Loucy (cell line): ENCODE measurements at regions not wholly inside any gene's neighbourhood (a gene's known extent, or its start where the extent isn't known, plus 50 kb on each side); places are given as distances from the start of the nearest gene placed in this dataset.

ENCODE experiments used
- H2AFZ ChIP-seq: fragments of 200-600 bp; sonication (generic); 2 replicates; pipeline ENCODE4 v1.6.0; 2016; ENCODE audit warnings: antibody characterized with exemption, mild to moderate bottlenecking, low read length, moderate library complexity
- H3F3A ChIP-seq: fragments of 200-600 bp; 2 replicates; pipeline ENCODE4 v1.6.0; 2016; ENCODE audit warnings: antibody characterized with exemption, low read depth, mild to moderate bottlenecking
- H3K27me3 ChIP-seq: fragments of 200-600 bp; sonication (generic); 2 replicates; pipeline ENCODE4 v1.6.1; 2014; ENCODE audit warnings: low read length, mild to moderate bottlenecking; ENCODE audit not compliant: insufficient read depth, poor library complexity, severe bottlenecking
- H3K36me3 ChIP-seq: fragments of 200-600 bp; sonication (generic); 2 replicates; pipeline ENCODE4 v1.6.1; 2016; ENCODE audit warnings: low read length; ENCODE audit not compliant: insufficient read depth
- H3K4me1 ChIP-seq: fragments of 200-600 bp; sonication (generic); 2 replicates; pipeline ENCODE4 v1.5.1; 2014; ENCODE audit warnings: low read length, mild to moderate bottlenecking; ENCODE audit not compliant: insufficient read depth, poor library complexity, severe bottlenecking
- H3K4me2 ChIP-seq: fragments of 200-600 bp; sonication (generic); 2 replicates; pipeline ENCODE4 v1.6.0; 2014; ENCODE audit warnings: antibody characterized with exemption, low read length, low read depth, mild to moderate bottlenecking; ENCODE audit not compliant: poor library complexity, severe bottlenecking
- H3K4me3 ChIP-seq: fragments of 200-600 bp; sonication (generic); 2 replicates; pipeline ENCODE4 v1.5.1; 2014; ENCODE audit warnings: low read length, mild to moderate bottlenecking, mixed read lengths; ENCODE audit not compliant: poor library complexity, severe bottlenecking
- H3K79me2 ChIP-seq: fragments of 200-600 bp; sonication (generic); 2 replicates; pipeline ENCODE4 v1.6.1; 2014; ENCODE audit warnings: low read length; ENCODE audit not compliant: insufficient read depth
- H3K9ac ChIP-seq: fragments of 200-600 bp; sonication (generic); 2 replicates; pipeline ENCODE4 v1.6.0; 2014; ENCODE audit warnings: mild to moderate bottlenecking, low read depth, low read length, moderate library complexity; ENCODE audit not compliant: poor library complexity, severe bottlenecking
- H3K9me2 ChIP-seq: fragments of 200-600 bp; sonication (generic); replicated peaks from 2 replicates; pipeline ENCODE4 v1.6.1; 2016; ENCODE audit warnings: low read depth, low read length, mixed read lengths
- H3K9me3 ChIP-seq: fragments of 200-600 bp; sonication (generic); 2 replicates; pipeline ENCODE4 v1.6.1; 2014; ENCODE audit warnings: mild to moderate bottlenecking, antibody characterized with exemption, low read length, low read depth; ENCODE audit not compliant: insufficient read depth
- H4K20me1 ChIP-seq: fragments of 200-600 bp; sonication (generic); 2 replicates; pipeline ENCODE4 v1.6.0; 2014; ENCODE audit warnings: antibody characterized with exemption, low read length, mild to moderate bottlenecking; ENCODE audit not compliant: insufficient read depth, poor library complexity, severe bottlenecking
- EZH2phosphoT487 ChIP-seq: fragments of 200-600 bp; IDR thresholded peaks from 2 replicates; pipeline ENCODE4 v1.6.1; 2018; ENCODE audit warnings: antibody characterized with exemption, mild to moderate bottlenecking, moderate library complexity, borderline replicate concordance
- TF ChIP-seq, protein P1 (sequence below): fragments of 200-600 bp; sonication (generic); conservative IDR thresholded peaks from 2 replicates; pipeline ENCODE4 v1.5.1; 2014; ENCODE audit warnings: mild to moderate bottlenecking, antibody characterized with exemption, low read length

GRCh38 chr2:23041443-23041842, 343.5 kb upstream of the KLHL29 start:
- Histone ChIP-seq H3K9me2 (no peaks in the 10 kb centered on the region), H3K27me3 (no peaks in the 10 kb centered on the region), H3K4me1 (no peaks in the 10 kb centered on the region), H3K36me3 (no peaks in the 10 kb centered on the region), H3K4me2 (no peak overlapping the region), H4K20me1 (no peaks in the 10 kb centered on the region), H3K4me3 (no peak overlapping the region), H3K9ac (no peak overlapping the region), H3K79me2 (no peaks in the 10 kb centered on the region), H2AFZ (no peak overlapping the region), H3F3A (no peaks in the 10 kb centered on the region), H3K9me3 (no peaks in the 10 kb centered on the region)
- TF ChIP-seq EZH2phosphoT487 = no peak

- no peak overlapping the region for H3K4me3 ChIP-seq
- H3K27me3 ChIP-seq = no peaks in the 10 kb centered on the region
- H3K36me3 ChIP-seq = no peaks in the 10 kb centered on the region
- no peak overlapping the region for H3K4me2 ChIP-seq
- H3F3A ChIP-seq = no peaks in the 10 kb centered on the region
- H3K9me3 ChIP-seq = no peaks in the 10 kb centered on the region
- H2AFZ ChIP-seq = no peak overlapping the region
- H3K9ac ChIP-seq = no peak overlapping the region
- no peaks in the 10 kb centered on the region for H3K79me2 ChIP-seq
- H3K9me2 ChIP-seq = no peaks in the 10 kb centered on the region
- H3K4me1 ChIP-seq = no peaks in the 10 kb centered on the region
- TF ChIP-seq, protein P1, sequence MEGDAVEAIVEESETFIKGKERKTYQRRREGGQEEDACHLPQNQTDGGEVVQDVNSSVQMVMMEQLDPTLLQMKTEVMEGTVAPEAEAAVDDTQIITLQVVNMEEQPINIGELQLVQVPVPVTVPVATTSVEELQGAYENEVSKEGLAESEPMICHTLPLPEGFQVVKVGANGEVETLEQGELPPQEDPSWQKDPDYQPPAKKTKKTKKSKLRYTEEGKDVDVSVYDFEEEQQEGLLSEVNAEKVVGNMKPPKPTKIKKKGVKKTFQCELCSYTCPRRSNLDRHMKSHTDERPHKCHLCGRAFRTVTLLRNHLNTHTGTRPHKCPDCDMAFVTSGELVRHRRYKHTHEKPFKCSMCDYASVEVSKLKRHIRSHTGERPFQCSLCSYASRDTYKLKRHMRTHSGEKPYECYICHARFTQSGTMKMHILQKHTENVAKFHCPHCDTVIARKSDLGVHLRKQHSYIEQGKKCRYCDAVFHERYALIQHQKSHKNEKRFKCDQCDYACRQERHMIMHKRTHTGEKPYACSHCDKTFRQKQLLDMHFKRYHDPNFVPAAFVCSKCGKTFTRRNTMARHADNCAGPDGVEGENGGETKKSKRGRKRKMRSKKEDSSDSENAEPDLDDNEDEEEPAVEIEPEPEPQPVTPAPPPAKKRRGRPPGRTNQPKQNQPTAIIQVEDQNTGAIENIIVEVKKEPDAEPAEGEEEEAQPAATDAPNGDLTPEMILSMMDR = no peak
- no peak for TF ChIP-seq EZH2phosphoT487
- H4K20me1 ChIP-seq = no peaks in the 10 kb centered on the region
These were observed 342.6 kb upstream of the KLHL29 start for GRCh38 chr2:23042216-23042906.

DNA sequence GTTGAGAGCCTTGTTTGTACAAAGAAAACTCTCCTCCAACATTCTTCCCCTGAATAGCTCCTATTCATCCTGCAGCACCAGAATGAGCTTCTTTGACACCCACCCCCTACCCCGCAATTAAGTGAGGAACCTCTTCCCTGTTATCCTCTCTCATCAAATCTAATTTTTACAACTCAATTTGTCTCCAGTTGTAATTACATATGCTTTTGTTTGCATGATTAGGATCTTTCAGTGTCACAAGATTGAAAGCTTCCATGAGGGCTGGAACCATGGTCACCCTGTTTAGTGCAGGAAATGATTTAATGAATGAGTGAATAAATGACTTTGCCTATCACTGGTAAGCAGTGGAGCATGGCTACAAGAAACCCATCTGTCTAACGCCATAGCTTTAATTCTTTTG, 334.6 kb upstream of the KLHL29 start:
- Histone ChIP-seq H3K4me2 (no peak overlapping the region), H3K36me3 (no peaks in the 10 kb centered on the region), H3K79me2 (no peaks in the 10 kb centered on the region), H3K4me3 (no peak overlapping the region), H3K9ac (no peak overlapping the region), H4K20me1 (no peaks in the 10 kb centered on the region), H3K9me2 (no peaks in the 10 kb centered on the region), H3K4me1 (no peaks in the 10 kb centered on the region), H3K27me3 (no peaks in the 10 kb centered on the region), H3F3A (no peaks in the 10 kb centered on the region), H3K9me3 (no peaks in the 10 kb centered on the region), H2AFZ (no peak overlapping the region)
- TF ChIP-seq, protein P1 = no peak
- TF ChIP-seq EZH2phosphoT487 = no peak

- TF ChIP-seq EZH2phosphoT487 = no peak
- TF ChIP-seq, protein P1 = no peak
- Histone ChIP-seq H3K79me2 (no peaks in the 10 kb centered on the region), H3K9me3 (no peaks in the 10 kb centered on the region), H3F3A (no peaks in the 10 kb centered on the region), H3K4me1 (no peaks in the 10 kb centered on the region), H3K27me3 (no peaks in the 10 kb centered on the region), H4K20me1 (no peaks in the 10 kb centered on the region), H3K4me2 (no peak overlapping the region), H3K9ac (no peak overlapping the region), H3K9me2 (no peaks in the 10 kb centered on the region), H3K4me3 (no peak overlapping the region), H2AFZ (no peak overlapping the region), H3K36me3 (no peaks in the 10 kb centered on the region)
These were observed 331.4 kb upstream of the KLHL29 start for GRCh38 chr2:23053601-23054000.
